MM.1S (cell line): ENCODE measurements at regions not wholly inside any gene's neighbourhood (a gene's known extent, or its start where the extent isn't known, plus 50 kb on each side); places are given as distances from the start of the nearest gene placed in this dataset.

ENCODE experiments used
- CTCF ChIP-seq: fragments of 300-600 bp; sonication (generic); IDR thresholded peaks from 2 replicates; pipeline ENCODE4 v1.5.1; 2016; ENCODE audit warnings: antibody characterized with exemption, low read length, mixed read lengths
- EZH2 ChIP-seq: fragments of 300-600 bp; sonication (generic); optimal IDR thresholded peaks from 2 replicates; pipeline ENCODE3; 2017; ENCODE audit warnings: low read depth, mild to moderate bottlenecking, antibody characterized with exemption, low read length, mixed read lengths

GRCh38 chr16:66245868-66246267, 120.6 kb upstream of the CDH5 start:
- TF ChIP-seq CTCF (no peak), EZH2 (no peak)
